ENCODE measurements at regions not wholly inside any gene's neighbourhood (a gene's known extent, or its start where the extent isn't known, plus 50 kb on each side); places are given as distances from the start of the nearest gene placed in this dataset.

DNA sequence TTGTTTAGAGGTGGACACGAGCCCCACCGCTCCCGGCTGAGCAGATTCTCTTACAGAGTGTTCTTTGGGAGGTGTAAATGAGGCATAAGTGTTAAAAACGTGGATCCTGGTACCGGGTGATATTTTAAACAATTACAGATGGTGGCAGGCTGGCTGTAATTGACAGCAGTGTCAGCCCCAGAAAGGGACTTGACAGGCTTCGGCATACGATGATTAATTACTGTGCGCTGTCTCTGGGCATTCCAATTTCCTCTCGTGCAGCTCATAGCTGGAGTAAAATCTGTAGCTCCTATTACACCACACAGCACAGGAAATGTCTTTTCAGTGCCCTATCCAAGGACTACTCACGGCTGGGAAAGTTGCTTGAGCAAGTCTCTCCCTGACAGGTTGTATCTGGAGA is 305.4 kb upstream of the IRX2 start:
- in situ Hi-C loops (cut with MboI; ENCODE audit: low pct_ligation_motif_present in 1 of 4, low pct_unique_long_range_greater_than_20kb in 1 of 4, low sequenced_read_pairs in 3 of 4), result no loop called here
- no peak for TF ChIP-seq EP300 (IDR thresholded peaks at IDR 0.05; ENCODE audit: low read depth)
- TF ChIP-seq POLR2A (IDR thresholded peaks at IDR 0.05), result no peak
- TF ChIP-seq POLR2AphosphoS5 (IDR thresholded peaks at IDR 0.05), result no peak
- TF ChIP-seq, protein P1, sequence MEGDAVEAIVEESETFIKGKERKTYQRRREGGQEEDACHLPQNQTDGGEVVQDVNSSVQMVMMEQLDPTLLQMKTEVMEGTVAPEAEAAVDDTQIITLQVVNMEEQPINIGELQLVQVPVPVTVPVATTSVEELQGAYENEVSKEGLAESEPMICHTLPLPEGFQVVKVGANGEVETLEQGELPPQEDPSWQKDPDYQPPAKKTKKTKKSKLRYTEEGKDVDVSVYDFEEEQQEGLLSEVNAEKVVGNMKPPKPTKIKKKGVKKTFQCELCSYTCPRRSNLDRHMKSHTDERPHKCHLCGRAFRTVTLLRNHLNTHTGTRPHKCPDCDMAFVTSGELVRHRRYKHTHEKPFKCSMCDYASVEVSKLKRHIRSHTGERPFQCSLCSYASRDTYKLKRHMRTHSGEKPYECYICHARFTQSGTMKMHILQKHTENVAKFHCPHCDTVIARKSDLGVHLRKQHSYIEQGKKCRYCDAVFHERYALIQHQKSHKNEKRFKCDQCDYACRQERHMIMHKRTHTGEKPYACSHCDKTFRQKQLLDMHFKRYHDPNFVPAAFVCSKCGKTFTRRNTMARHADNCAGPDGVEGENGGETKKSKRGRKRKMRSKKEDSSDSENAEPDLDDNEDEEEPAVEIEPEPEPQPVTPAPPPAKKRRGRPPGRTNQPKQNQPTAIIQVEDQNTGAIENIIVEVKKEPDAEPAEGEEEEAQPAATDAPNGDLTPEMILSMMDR (IDR thresholded peaks at IDR 0.05), result no peak
- Histone ChIP-seq H3K9me3 (no peaks in the 10 kb centered on the region), H3K36me3 (no peaks in the 10 kb centered on the region), H3K27ac (no peak overlapping the region), H3K27me3 (no peaks in the 10 kb centered on the region), H3K4me3 (no peak overlapping the region), H3K4me1 (no peaks in the 10 kb centered on the region)
- intact Hi-C loops (cut with DNase I; ENCODE audit: low total_unique reads), result no loop called here
- DNase-seq, result no peak
- WGBS, 2 donors (ENCODE audit: low coverage in 1 of 2), result 36 to 55% methylated on average over 9 to 10 of the region's 10 CpGs

DNA sequence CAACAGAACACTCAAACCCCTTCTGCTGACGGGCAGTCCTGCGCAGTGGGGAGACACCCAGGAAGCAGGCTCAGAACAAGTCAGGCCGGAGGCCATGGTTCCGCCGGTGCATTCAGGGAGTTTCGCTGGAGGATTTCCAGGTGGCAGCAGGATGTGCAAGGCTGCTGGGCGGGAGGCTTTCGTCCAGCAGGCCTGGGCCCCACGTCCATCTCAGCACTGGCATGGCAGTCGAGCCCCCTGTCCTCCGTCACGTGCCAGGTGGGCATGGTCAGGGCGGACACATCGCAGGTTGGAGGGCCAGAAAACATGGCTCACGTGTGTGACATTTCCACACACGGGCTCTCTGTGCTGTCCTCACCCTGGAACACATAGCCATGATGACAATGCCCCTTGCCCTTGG is 299.9 kb upstream of the IRX2 start:
- Histone ChIP-seq H3K9me3 (no peaks in the 10 kb centered on the region), H3K27me3 (no peaks in the 10 kb centered on the region), H3K4me3 (no peak overlapping the region), H3K27ac (no peak overlapping the region), H3K4me1 (no peaks in the 10 kb centered on the region), H3K36me3 (no peaks in the 10 kb centered on the region)
- TF ChIP-seq EP300 (IDR thresholded peaks at IDR 0.05; ENCODE audit: low read depth) (no peak), POLR2A (IDR thresholded peaks at IDR 0.05) (no peak), POLR2AphosphoS5 (IDR thresholded peaks at IDR 0.05) (no peak)
- TF ChIP-seq, protein P1 (IDR thresholded peaks at IDR 0.05), result no peak
- 93% methylated on average over 16 of the region's 16 CpGs; no CpG with 5 or more reads in 1 of the 2 donors for WGBS, 2 donors (ENCODE audit: low coverage in 1 of 2)
- DNase-seq, result no peak
- intact Hi-C loops (cut with DNase I; ENCODE audit: low total_unique reads), result no loop called here
- in situ Hi-C loops (cut with MboI; ENCODE audit: low pct_ligation_motif_present in 1 of 4, low pct_unique_long_range_greater_than_20kb in 1 of 4, low sequenced_read_pairs in 3 of 4), result no loop called here

DNA sequence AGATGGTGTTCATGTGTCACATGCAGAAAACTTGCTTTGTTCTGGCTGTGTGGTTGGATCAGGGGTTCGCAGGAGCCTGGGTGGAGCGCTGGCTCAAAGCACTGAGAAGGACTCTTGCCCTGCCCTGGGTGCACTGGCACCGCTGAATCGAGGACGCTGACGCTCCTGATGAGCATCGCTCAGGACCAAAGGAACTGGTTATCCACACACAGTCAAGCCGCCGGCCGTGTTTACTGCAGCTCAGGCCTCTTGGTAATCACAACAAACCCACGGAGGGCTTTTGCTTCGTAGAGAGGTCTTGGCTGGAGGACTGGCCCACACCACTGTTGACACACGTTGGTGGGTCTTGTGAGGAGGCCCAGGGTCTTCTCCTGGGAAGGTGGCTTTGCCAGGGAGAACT is 299.4 kb upstream of the IRX2 start:
- Histone ChIP-seq H3K27ac (no peak overlapping the region), H3K9me3 (no peaks in the 10 kb centered on the region), H3K27me3 (no peaks in the 10 kb centered on the region), H3K4me1 (no peaks in the 10 kb centered on the region), H3K4me3 (no peak overlapping the region), H3K36me3 (no peaks in the 10 kb centered on the region)
- intact Hi-C loops (cut with DNase I; ENCODE audit: low total_unique reads) (no loop called here), in situ Hi-C loops (cut with MboI; ENCODE audit: low pct_ligation_motif_present in 1 of 4, low pct_unique_long_range_greater_than_20kb in 1 of 4, low sequenced_read_pairs in 3 of 4) (no loop called here)
- whole genome bisulfite sequencing, 2 donors (ENCODE audit: low coverage in 1 of 2), result 89% methylated on average over 11 of the region's 13 CpGs; no CpG with 5 or more reads in 1 of the 2 donors
- DNase-seq, result no peak
- no peak for TF ChIP-seq POLR2A (IDR thresholded peaks at IDR 0.05)
- TF ChIP-seq EP300 (IDR thresholded peaks at IDR 0.05; ENCODE audit: low read depth), result no peak
- TF ChIP-seq, protein P1 (IDR thresholded peaks at IDR 0.05), result no peak
- TF ChIP-seq POLR2AphosphoS5 (IDR thresholded peaks at IDR 0.05), result no peak

DNA sequence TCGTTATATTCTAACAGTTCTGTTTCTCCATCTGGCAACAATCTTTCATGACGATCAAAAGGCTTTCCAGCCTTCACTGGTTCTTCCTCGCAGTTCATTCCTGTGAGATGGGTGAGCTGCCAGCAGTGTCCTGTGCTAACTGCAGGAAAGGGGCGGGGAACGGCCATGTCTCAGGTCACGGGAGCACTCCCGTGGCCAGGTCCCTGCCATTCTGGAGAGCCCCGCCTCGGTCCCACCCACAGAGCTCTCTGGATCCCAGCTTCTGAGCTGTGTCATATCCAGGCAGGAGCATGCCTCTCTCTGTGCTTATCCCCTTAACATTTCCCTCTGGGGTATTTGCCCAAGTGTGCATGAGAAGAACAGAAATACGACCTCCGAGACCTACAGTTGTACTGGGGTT is 297.8 kb upstream of the IRX2 start:
- H3K27ac ChIP-seq, result no peak overlapping the region
- WGBS, 2 donors (ENCODE audit: low coverage in 1 of 2), result 81% methylated on average over 11 of the region's 11 CpGs; no CpG with 5 or more reads in 1 of the 2 donors
- no peaks in the 10 kb centered on the region for H3K27me3 ChIP-seq
- H3K4me1 ChIP-seq, result no peaks in the 10 kb centered on the region
- no peaks in the 10 kb centered on the region for H3K9me3 ChIP-seq
- TF ChIP-seq POLR2A (IDR thresholded peaks at IDR 0.05) (no peak), EP300 (IDR thresholded peaks at IDR 0.05; ENCODE audit: low read depth) (no peak), POLR2AphosphoS5 (IDR thresholded peaks at IDR 0.05) (no peak)
- TF ChIP-seq, protein P1 (IDR thresholded peaks at IDR 0.05), result no peak
- in situ Hi-C loops (cut with MboI; ENCODE audit: low pct_ligation_motif_present in 1 of 4, low pct_unique_long_range_greater_than_20kb in 1 of 4, low sequenced_read_pairs in 3 of 4), result no loop called here
- H3K4me3 ChIP-seq, result no peak overlapping the region
- intact Hi-C loops (cut with DNase I; ENCODE audit: low total_unique reads), result no loop called here
- no peaks in the 10 kb centered on the region for H3K36me3 ChIP-seq
- no peak for DNase-seq

All from transverse colon (tissue), 4 donors.